Panc1 (cell line): ENCODE measurements at regions not wholly inside any gene's neighbourhood (a gene's known extent, or its start where the extent isn't known, plus 50 kb on each side); places are given as distances from the start of the nearest gene placed in this dataset.

Source experiments
- CTCF ChIP-seq: fragments of 450-650 bp; IDR thresholded peaks from 2 replicates; pipeline ENCODE4 v1.5.1; 2017; ENCODE audit warnings: mild to moderate bottlenecking
- POLR2AphosphoS5 ChIP-seq: IDR thresholded peaks from 2 replicates; pipeline ENCODE4 v1.6.1; 2012; ENCODE audit warnings: mild to moderate bottlenecking, low read depth, low read length, moderate library complexity
- REST ChIP-seq, 2 experiments: IDR thresholded peaks; 2 replicates each; pipeline ENCODE4 v1.6.1; 2011 to 2012; ENCODE audit warnings: low read depth in 2 of 2, control low read depth in 1 of 2, low read length in 1 of 2, mild to moderate bottlenecking in 1 of 2, moderate library complexity in 1 of 2; ENCODE audit not compliant: insufficient read depth in 1 of 2
- TCF7L2 ChIP-seq: IDR thresholded peaks from 2 replicates; pipeline ENCODE4 v1.6.1; 2011; ENCODE audit warnings: mild to moderate bottlenecking, low read depth, low read length, inconsistent platforms

- TF ChIP-seq CTCF (no peak), POLR2AphosphoS5 (no peak), TCF7L2 (no peak), REST (IDR thresholded peaks at IDR 0.05; ENCODE audit: insufficient read depth in 1 of 2, low read depth in 2 of 2, low read length in 1 of 2) (no peak)
Measured at GRCh38 chr10:36603688-36604087, 521.7 kb upstream of the ANKRD30A start.
